Erythroblast (primary cell): ENCODE measurements at regions not wholly inside any gene's neighbourhood (a gene's known extent, or its start where the extent isn't known, plus 50 kb on each side); places are given as distances from the start of the nearest gene placed in this dataset.

ENCODE experiments used
- DNase-seq, 2 experiments: peaks; one replicate each; lab custom pipeline; 2025; lab: John Stamatoyannopoulos, UW
- GATA1 ChIP-seq: IDR thresholded peaks from 2 replicates; pipeline ENCODE4 v1.6.1; 2011; ENCODE audit warnings: low read depth, mild to moderate bottlenecking, control low read depth, low read length, moderate library complexity
- POLR2A ChIP-seq: IDR thresholded peaks from 2 replicates; pipeline ENCODE4 v1.6.1; 2011; ENCODE audit warnings: mild to moderate bottlenecking, low read length

DNA sequence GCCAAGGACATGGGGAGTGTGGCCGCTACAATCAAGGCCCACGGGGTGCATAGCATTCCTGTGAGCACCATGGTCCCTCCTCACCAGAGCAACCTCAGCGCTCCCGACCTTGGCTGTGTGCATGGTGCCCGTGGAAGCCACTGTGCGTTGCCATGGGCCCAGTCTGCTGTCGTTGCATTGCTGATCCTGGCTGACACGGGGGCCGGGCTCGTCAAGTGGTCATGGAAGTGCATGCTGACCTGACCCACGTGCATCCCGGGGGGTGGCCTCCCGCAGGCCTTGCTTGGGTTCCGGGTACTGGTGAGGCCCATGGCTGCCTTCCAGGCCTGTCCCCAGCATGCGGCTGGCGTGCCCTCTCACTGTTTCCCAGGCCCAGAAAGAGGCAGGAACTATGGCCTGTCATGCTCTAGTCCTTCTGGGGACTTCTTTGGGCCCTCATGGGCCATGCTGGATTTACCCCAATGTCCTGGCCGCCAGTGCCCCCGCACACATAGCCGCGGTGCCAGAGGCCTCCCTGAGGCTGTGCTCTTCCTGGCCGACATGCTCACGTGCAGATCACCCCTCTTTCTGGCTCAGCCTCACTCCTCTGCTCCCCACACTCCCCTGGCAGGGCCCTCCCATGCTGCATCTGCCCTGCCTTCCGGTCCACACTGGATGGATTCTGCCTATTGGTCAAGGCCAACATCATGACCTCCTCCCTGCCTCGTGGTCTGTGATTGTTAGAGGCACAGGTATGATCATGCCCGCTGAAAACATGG lies 1258.0 kb downstream of the BRD1 start:
- TF ChIP-seq POLR2A (no peak), GATA1 (no peak)
- no peak for DNase-seq

DNA sequence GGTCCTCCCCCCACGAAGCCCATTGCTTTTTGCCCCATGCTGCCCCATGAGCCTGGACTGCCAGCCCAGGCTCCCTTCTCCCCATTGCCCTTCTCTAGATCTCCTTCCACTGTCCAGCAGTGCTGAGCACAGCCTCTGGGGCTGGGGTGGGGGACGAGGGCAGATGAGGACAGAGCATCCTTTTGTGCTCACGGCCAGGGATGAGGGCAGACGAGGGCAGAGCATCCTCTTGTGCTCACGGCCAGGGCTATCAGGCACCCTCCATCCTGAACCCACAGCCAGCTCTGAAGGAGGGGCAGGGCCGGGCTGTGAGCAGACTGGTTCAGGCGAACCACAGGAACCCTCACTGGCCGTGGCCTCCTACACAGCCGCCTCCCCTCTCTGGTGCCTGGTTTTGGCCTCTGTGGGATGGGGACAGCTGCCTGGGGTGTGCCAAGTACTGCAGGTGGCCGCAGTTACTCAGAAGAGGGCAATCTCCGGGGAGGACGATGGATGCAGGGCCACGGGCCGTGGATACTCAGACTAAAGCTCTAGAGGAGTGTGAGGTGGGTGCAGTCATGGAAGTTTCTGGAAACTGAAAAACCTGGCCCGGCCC lies 1258.8 kb downstream of the BRD1 start:
- no peak for DNase-seq
- no peak for TF ChIP-seq POLR2A

DNA sequence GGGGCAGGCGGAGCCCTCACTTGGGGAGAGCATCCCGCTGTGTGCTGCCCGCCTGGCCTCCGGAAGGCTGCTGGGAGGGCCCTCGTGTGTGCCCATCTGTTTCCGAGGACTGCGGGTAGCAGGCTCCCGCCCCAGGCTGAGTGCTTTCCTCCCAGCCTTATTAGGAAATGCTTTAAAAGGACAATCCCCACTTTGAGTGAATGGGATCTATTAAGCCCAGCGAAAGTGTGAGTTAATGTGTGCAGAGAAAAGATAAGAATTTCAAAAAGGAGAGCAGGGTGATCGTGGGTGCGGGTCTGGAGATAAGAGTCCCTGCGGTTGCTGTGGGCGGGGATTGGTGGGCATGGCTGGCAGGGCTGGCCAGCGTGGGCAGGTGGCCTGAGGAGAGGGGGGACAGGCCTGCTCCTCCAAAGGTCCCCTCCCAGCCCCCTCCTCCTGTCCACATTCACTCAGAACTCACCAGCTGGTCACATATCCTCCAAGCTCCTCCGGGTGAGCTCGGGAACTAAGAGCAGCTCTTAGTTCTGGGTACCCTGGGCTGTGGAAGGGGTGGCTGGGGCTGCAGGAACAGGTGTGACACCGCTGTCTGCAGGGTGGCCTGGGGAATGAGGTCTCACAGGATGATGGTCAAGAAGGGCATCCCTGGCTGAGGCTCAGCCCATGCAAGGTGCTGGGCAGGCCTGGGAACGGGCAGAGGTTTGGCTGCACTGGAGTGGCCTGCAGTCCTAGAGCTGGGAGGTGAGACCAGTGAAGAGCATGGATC lies 1260.3 kb downstream of the BRD1 start:
- no peak for TF ChIP-seq GATA1
- no peak for TF ChIP-seq POLR2A
- peak; percentile 43 to 68 for DNase-seq

DNA sequence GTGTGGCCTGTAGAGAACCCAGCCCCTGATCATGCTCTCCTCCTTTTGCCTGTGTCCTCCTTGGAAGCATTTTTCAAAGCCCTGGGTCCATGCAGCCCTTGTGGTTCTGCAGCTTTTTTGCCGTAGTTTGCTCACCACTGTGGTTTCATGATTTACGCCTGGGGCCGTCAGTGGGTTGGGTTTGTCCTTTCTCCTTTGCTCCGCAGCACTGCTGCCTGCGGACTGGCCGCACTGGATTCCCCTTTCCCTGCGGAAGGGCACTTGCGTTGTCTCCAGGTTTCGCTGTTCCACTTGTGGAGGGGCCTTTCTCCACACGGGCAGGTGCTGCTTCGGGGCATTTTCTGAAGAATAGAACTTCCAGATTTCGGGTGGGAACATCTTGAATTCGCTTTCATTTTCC lies 1260.9 kb downstream of the BRD1 start:
- no peak for DNase-seq
- TF ChIP-seq POLR2A (no peak), GATA1 (no peak)

DNA sequence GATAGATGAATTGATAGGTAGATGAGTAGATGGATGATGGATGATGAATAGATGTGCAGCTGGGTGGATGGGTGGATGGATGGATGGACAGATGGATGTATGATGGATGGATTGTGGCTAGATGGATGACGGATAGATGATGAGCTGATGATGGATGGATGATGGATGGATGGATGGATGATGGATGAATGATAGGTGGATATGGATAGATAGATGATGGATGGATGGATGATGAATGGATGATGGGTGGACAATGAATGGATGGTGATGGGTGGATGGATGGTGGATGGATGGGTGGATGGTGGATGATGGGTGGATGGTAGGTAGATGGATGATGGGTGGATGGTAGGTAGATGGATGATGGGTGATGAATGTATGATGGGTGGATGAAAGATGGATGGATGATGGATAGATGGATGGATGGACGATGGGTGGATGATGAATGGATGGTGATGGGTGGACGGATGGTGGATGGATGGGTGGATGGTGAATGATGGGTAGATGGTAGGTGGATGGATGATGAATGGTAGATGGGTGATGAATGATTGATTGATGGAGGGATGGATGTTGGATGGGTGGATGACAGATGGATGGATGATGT lies 1261.7 kb downstream of the BRD1 start:
- TF ChIP-seq GATA1 (no peak), POLR2A (no peak)
- DNase-seq: no peak

DNA sequence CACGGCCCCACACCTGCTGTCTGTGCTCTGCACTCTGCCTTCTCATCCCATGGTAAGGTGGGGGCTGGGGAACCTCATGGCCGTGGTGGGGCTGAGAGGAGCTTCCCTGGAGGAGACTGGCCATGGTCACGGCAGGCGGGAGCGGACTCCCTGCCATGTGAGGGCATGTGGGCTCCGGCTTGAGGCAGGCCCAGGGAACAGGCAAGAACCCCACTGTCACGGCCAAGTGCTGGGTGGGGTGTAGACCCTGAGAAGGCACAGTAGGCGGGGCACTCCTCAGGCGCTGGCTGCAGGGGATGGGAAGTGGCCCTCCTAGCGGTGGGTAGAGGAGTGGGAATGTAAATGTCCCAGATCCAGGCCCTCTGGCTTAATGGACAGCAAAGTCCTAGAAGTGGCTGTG lies 1262.7 kb downstream of the BRD1 start:
- TF ChIP-seq POLR2A (no peak), GATA1 (no peak)
- DNase-seq: no peak

DNA sequence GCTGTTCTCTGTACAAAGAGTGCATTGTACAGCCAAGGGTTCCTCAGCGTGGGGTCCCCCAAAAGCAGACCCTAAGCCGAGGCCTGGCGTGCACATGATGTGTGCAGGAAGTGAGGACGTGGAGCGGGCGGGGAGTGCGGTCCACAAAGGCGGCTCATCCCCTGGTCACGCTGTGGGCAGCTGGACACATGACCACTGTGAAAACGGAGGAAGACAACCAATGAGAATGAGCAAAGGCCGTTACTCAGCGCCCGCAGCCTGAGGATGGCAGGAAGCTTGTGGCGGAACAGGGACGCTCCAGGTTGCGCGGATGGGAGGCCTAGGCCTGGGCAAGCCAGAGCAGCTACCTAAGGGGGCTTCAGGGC lies 1263.7 kb downstream of the BRD1 start:
- TF ChIP-seq POLR2A: no peak
- TF ChIP-seq GATA1: no peak
- no peak for DNase-seq

DNA sequence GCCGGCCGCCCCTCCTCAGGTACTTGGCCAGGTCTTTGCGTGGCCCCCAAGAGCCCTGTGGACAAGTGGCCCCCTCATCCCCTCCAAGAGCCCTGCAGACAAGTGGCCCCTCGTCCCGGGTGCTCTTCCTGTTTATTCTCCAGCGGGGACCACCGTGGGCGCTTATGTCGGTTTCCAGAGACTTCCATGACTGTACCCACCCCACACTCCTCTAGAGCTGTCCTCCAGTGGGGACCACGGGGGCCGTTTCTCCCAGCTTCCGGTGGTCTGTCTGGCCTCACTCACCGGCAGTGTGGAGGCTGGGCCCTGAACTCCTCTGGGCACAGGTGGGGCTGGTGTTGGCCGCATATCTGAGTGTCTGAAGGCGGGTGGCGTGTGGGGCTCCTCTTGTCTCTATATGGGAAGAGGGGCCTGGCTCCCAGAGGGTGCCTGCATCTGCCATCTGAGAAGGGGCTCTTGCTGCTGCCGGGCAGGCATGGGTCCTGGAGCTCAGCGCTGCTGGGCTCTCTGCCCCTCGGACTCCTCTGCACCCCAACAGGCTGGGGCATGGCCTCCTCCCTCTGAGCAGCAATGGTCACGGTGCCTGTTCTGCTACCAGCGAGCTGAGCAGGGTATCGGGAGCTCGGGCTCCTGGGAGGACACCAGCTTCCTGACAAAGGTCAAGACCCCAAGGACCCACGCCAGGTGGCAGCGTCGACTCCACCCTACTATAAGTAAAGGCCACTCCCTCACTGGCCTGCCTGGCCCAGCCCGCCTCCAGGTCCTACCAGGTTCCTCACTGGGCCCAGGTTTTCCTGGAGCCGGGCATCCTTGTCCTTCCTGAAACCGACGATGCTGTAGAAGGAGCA lies 1264.3 kb downstream of the BRD1 start:
- TF ChIP-seq GATA1: no peak
- no peak for TF ChIP-seq POLR2A
- DNase-seq: no peak

DNA sequence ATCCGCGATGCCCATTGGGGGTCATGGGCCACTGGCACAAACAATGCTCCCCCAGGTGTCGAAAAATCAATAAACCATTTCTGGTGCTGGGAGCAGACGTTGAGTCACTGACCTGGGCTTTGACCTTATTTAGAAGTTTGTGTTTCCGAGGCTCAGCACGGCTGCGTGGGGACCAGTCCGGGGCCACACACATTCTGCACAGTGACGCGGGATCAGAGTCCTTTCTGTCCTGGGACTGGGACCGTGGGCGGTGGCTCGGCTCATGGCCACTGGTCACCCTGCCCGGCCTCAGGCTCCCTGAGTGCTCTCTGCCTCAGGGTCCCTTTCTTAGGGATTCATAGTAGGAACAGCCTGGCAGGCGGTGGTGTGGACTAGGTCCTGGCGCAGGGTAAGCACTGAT lies 1266.0 kb downstream of the BRD1 start:
- TF ChIP-seq POLR2A: no peak
- no peak for TF ChIP-seq GATA1
- DNase-seq: no peak

DNA sequence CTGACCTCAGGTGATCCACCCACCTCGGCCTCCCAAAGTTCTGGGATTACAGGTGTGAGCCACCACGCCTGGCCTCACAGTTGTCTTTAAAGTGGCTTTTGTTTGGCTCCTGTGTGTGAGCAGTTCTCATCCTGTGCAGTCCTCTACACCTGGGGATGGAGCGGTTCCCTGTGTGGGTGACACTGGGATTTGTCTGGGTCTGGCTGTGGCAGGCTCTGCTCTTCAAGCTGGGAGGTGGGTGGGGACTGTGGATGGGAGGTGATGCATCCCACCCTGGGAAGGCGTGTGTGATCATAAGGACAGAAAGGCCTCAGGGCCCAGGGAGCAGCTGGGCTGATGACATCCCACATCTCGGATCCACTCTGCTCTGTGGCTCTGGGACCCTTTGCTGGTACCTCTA lies 1266.8 kb downstream of the BRD1 start:
- no peak for TF ChIP-seq GATA1
- TF ChIP-seq POLR2A: no peak
- DNase-seq: no peak

DNA sequence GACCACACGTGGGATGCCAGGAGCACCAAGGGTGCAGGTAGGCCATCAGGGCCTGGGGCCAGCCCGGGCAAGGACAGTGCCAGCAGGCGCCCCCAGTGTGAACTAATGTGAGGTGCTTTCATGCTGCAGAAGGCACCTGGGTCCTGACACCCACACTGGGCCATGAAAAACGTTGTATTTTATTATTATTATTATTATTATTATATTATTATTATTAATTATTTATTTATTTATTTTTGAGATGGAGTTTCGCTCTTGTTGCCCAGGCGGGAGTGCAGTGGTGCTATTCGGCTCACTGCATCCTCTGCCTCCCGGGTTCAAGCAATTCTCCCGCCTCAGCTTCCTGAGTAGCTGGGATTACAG lies 1267.3 kb downstream of the BRD1 start:
- no peak for TF ChIP-seq POLR2A
- TF ChIP-seq GATA1: no peak
- no peak for DNase-seq

DNA sequence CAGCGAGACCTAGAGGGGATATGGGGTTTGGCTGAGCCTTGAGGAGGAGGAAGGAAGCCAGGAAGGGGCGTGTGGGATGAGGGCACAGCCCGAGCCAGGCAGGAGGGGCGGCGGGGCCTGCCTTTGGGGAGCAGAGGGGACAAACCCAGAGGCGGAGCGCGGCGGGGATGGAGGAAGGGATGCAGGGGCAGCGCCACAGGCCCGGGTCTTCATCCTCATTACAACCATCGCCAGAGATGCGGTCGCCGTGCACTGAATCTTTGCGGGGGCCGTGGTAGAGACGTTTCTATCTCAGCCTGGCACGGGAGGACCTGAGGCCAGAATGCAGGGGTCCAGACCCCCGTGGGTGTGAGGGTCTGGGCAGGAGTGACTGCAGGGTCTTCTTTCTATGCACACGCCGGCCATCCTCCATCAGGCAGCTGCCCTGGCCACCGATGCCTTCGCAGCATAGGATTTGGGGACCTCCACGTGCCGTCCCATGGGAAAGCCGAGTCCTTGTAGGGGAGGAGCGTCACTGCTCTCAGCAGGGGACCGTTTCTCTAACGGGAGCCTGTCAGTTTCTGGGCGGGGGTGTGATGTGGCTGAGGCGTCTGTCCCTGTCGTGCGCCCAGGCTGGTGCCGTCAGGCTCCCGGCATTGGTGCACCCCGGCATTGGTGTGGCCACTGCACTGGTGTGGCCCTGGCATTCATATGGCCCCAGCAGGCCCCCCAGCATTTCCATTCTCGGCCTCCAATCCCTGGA lies 1267.9 kb downstream of the BRD1 start:
- TF ChIP-seq GATA1 (no peak), POLR2A (no peak)

More for the DNA sequence above, 1267.9 kb downstream of the BRD1 start:
- no peak for DNase-seq
